ENCODE measurements at regions not wholly inside any gene's neighbourhood (a gene's known extent, or its start where the extent isn't known, plus 50 kb on each side); places are given as distances from the start of the nearest gene placed in this dataset.

DNA sequence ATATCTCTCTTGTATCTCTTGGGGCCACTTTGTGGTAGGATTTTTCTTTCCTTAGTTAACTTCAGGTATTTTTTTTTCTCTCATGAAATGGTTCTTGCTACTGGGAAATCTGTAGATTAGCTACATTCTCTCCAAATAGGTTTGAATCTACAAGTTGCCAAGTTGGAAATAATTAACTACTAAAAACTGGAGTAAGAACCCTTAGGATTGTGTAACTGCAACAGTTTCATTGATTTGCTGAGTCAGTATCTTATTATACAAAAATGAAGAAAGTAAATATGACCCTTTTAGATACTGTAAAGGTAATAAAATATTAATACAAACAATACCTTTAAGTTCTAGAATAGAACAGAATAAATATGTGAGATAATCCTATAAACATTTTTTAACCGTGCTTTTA, 327.9 kb downstream of the CXXC4 start:
- H3K9me3 ChIP-seq (ENCODE audit: control insufficient read depth in 3 of 3, low read length in 3 of 3): no peaks in the 10 kb centered on the region
- H3K27ac ChIP-seq (ENCODE audit: low read depth, low read length): no peak overlapping the region
- H3K4me1 ChIP-seq (ENCODE audit: control insufficient read depth in 3 of 3, insufficient read depth in 3 of 3, low read length in 3 of 3): no peaks in the 10 kb centered on the region
- no peaks in the 10 kb centered on the region for H3K36me3 ChIP-seq (ENCODE audit: control insufficient read depth in 3 of 3, insufficient read depth in 3 of 3, low read length in 3 of 3)
- no peaks in the 10 kb centered on the region for H3K27me3 ChIP-seq (ENCODE audit: control insufficient read depth in 3 of 3, insufficient read depth in 3 of 3, low read length in 3 of 3)
- no peak overlapping the region for H3K9ac ChIP-seq (ENCODE audit: low read depth in 1 of 3, low read length in 3 of 3)
- H3K4me3 ChIP-seq (ENCODE audit: low read length in 3 of 3): no peak overlapping the region

- no peaks in the 10 kb centered on the region for H3K4me1 ChIP-seq (ENCODE audit: control insufficient read depth in 3 of 3, insufficient read depth in 3 of 3, low read length in 3 of 3)
- H3K36me3 ChIP-seq (ENCODE audit: control insufficient read depth in 3 of 3, insufficient read depth in 3 of 3, low read length in 3 of 3): no peaks in the 10 kb centered on the region
- no peaks in the 10 kb centered on the region for H3K27me3 ChIP-seq (ENCODE audit: control insufficient read depth in 3 of 3, insufficient read depth in 3 of 3, low read length in 3 of 3)
- H3K4me3 ChIP-seq (ENCODE audit: low read length in 3 of 3): no peak overlapping the region
- H3K9me3 ChIP-seq (ENCODE audit: control insufficient read depth in 3 of 3, low read length in 3 of 3): no peaks in the 10 kb centered on the region
- no peak overlapping the region for H3K27ac ChIP-seq (ENCODE audit: low read depth, low read length)
- no peak overlapping the region for H3K9ac ChIP-seq (ENCODE audit: low read depth in 1 of 3, low read length in 3 of 3)
These were observed 330.9 kb downstream of the CXXC4 start for GRCh38 chr4:104163820-104164219.

DNA sequence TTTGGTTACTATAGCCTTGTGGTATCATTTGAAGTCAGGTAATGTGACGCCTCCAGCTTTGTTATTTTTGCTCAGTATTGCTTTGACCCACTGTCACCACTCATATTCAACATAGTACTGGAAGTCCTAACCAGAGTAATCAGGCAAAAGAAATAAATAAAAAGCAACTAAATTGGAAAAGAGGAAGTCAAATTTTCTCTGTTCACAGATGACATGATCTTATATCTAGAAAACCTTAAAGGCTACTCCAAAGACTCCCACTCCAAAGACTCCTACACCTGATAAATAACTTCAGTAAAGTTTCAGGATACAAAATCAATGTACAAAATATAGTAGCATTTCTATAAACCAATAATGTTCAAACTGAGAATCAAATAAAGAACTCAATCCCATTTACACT, 348.6 kb downstream of the CXXC4 start:
- Histone ChIP-seq H3K4me1 (ENCODE audit: control insufficient read depth in 3 of 3, insufficient read depth in 3 of 3, low read length in 3 of 3) (no peaks in the 10 kb centered on the region), H3K4me3 (ENCODE audit: low read length in 3 of 3) (no peak overlapping the region), H3K36me3 (ENCODE audit: control insufficient read depth in 3 of 3, insufficient read depth in 3 of 3, low read length in 3 of 3) (no peaks in the 10 kb centered on the region), H3K27me3 (ENCODE audit: control insufficient read depth in 3 of 3, insufficient read depth in 3 of 3, low read length in 3 of 3) (no peaks in the 10 kb centered on the region), H3K27ac (ENCODE audit: low read depth, low read length) (no peak overlapping the region), H3K9ac (ENCODE audit: low read depth in 1 of 3, low read length in 3 of 3) (no peak overlapping the region), H3K9me3 (ENCODE audit: control insufficient read depth in 3 of 3, low read length in 3 of 3) (no peaks in the 10 kb centered on the region)

DNA sequence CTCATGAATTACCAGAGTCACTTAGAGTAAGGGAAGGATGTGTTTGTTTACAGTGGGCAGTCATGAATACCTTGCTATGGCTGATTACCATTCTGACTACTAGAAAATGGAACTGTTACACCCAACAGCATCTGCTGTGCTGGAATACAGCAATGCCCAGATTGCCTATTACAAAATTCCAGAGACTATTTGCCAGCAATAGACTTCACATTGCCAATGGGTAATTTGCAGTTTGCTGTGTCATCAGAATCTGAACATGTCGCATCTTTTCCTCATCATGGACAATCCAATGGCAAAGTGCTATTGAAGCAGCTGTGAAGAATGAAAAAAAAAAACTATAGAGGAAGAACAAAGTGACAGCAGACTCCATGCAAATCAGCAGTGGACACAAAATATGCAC, 356.6 kb downstream of the CXXC4 start:
- Histone ChIP-seq H3K9me3 (ENCODE audit: control insufficient read depth in 3 of 3, low read length in 3 of 3) (no peaks in the 10 kb centered on the region), H3K36me3 (ENCODE audit: control insufficient read depth in 3 of 3, insufficient read depth in 3 of 3, low read length in 3 of 3) (no peaks in the 10 kb centered on the region), H3K4me3 (ENCODE audit: low read length in 3 of 3) (no peak overlapping the region), H3K4me1 (ENCODE audit: control insufficient read depth in 3 of 3, insufficient read depth in 3 of 3, low read length in 3 of 3) (no peaks in the 10 kb centered on the region), H3K27me3 (ENCODE audit: control insufficient read depth in 3 of 3, insufficient read depth in 3 of 3, low read length in 3 of 3) (no peaks in the 10 kb centered on the region), H3K27ac (ENCODE audit: low read depth, low read length) (no peak overlapping the region), H3K9ac (ENCODE audit: low read depth in 1 of 3, low read length in 3 of 3) (no peak overlapping the region)

DNA sequence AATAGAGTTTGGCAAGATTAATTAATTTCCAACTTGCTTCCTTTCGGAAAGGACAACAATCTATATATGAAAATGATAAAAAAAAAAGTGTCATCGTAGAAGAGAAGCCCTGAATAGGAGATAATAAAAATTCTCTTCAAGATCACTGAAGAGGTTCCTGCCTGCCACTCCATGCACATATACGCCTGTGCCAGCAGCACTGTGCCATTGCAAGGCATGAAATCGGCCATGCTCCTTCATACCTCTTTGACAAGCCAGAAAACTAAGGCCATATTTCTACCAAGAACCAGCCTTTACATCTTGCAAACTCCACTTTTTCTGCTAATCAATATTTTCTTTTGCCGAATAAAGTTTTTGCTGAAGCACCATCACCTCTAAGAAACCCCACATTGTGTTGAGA, 365.5 kb downstream of the CXXC4 start:
- H3K27me3 ChIP-seq (ENCODE audit: control insufficient read depth in 3 of 3, insufficient read depth in 3 of 3, low read length in 3 of 3): no peaks in the 10 kb centered on the region
- no peak overlapping the region for H3K4me3 ChIP-seq (ENCODE audit: low read length in 3 of 3)
- no peaks in the 10 kb centered on the region for H3K36me3 ChIP-seq (ENCODE audit: control insufficient read depth in 3 of 3, insufficient read depth in 3 of 3, low read length in 3 of 3)
- no peak overlapping the region for H3K27ac ChIP-seq (ENCODE audit: low read depth, low read length)
- H3K9me3 ChIP-seq (ENCODE audit: control insufficient read depth in 3 of 3, low read length in 3 of 3): no peaks in the 10 kb centered on the region
- no peaks in the 10 kb centered on the region for H3K4me1 ChIP-seq (ENCODE audit: control insufficient read depth in 3 of 3, insufficient read depth in 3 of 3, low read length in 3 of 3)
- H3K9ac ChIP-seq (ENCODE audit: low read depth in 1 of 3, low read length in 3 of 3): no peak overlapping the region

DNA sequence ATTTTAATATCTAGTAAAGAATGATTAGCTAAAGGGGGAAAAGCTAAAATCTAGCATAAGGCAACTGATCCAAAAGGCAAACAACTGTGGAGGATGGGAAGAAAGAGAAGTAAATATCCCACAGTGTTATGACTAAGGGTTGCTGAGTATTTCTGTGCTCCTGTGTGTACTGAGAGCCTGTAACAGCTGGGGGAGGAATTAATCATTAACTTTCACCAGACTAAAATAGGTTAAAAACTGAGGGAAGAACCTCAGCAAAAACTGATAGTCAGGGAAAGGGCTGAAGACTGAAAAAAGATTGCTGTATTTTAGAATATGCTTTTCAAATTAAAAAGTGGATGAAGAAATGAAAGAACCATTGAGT, 365.9 kb downstream of the CXXC4 start:
- no peak overlapping the region for H3K27ac ChIP-seq (ENCODE audit: low read depth, low read length)
- H3K9ac ChIP-seq (ENCODE audit: low read depth in 1 of 3, low read length in 3 of 3): no peak overlapping the region
- no peaks in the 10 kb centered on the region for H3K9me3 ChIP-seq (ENCODE audit: control insufficient read depth in 3 of 3, low read length in 3 of 3)
- H3K36me3 ChIP-seq (ENCODE audit: control insufficient read depth in 3 of 3, insufficient read depth in 3 of 3, low read length in 3 of 3): no peaks in the 10 kb centered on the region
- H3K4me1 ChIP-seq (ENCODE audit: control insufficient read depth in 3 of 3, insufficient read depth in 3 of 3, low read length in 3 of 3): no peaks in the 10 kb centered on the region
- no peak overlapping the region for H3K4me3 ChIP-seq (ENCODE audit: low read length in 3 of 3)
- no peaks in the 10 kb centered on the region for H3K27me3 ChIP-seq (ENCODE audit: control insufficient read depth in 3 of 3, insufficient read depth in 3 of 3, low read length in 3 of 3)

DNA sequence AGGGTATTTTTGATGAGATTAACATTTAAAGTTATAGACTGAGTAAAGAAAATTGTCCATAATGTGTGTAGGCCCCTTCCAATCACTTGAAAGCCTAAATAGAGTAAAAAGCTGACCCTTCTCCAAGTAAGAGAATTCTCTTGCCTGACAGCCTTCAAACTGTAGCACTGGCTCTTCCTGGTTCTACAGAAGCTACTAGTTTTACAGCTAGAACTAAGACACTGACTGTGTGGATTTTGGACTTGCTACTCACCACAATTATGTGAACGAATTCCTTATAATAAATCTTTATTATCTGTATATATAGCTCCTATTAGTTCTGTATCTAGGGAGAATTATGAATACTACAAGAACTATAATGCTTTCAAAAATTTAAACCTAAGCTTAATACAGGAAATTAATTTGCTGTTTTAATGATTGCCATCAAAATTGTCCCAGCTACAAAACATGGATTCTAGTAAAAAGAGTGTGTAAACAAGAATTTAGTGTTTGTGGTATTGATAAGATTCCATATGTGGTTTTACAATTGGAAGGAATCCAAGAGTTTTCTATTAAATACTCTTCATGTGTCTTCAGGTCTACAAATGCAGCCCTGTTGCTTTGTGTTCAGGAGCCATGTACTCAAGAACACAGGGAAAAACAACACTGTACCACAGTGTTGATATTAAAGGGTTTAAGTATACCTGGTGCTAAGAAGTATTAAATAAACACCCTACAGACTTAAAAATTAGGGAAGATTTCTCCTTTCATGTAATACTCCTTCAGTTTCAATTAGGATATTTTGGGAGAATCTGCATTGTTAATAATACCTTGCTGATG, 366.5 kb downstream of the CXXC4 start:
- Histone ChIP-seq H3K9ac (ENCODE audit: low read depth in 1 of 3, low read length in 3 of 3) (no peak overlapping the region), H3K4me1 (ENCODE audit: control insufficient read depth in 3 of 3, insufficient read depth in 3 of 3, low read length in 3 of 3) (no peaks in the 10 kb centered on the region), H3K27me3 (ENCODE audit: control insufficient read depth in 3 of 3, insufficient read depth in 3 of 3, low read length in 3 of 3) (no peaks in the 10 kb centered on the region), H3K9me3 (ENCODE audit: control insufficient read depth in 3 of 3, low read length in 3 of 3) (no peaks in the 10 kb centered on the region), H3K36me3 (ENCODE audit: control insufficient read depth in 3 of 3, insufficient read depth in 3 of 3, low read length in 3 of 3) (no peaks in the 10 kb centered on the region), H3K27ac (ENCODE audit: low read depth, low read length) (no peak overlapping the region), H3K4me3 (ENCODE audit: low read length in 3 of 3) (no peak overlapping the region)

DNA sequence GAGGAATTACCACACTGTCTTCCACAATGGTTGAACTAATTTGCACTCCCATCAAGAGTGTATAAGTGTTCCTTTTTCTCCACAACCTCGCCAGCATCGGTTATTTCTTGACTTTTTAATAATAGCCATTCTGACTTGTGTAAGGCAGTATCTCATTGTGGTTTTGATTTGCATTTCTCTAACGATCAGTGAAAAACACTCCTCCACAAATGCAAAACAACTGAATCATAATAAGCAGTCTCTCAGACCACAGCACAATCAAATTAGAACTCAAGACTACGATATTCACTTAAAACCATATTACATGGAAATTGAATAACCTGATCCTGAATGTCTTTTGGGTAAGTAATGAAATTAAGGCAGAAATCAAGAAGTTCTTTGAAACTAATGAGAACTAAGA, 371.7 kb downstream of the CXXC4 start:
- H3K27me3 ChIP-seq (ENCODE audit: control insufficient read depth in 3 of 3, insufficient read depth in 3 of 3, low read length in 3 of 3): no peaks in the 10 kb centered on the region
- H3K4me3 ChIP-seq (ENCODE audit: low read length in 3 of 3): no peak overlapping the region
- no peaks in the 10 kb centered on the region for H3K9me3 ChIP-seq (ENCODE audit: control insufficient read depth in 3 of 3, low read length in 3 of 3)
- no peaks in the 10 kb centered on the region for H3K36me3 ChIP-seq (ENCODE audit: control insufficient read depth in 3 of 3, insufficient read depth in 3 of 3, low read length in 3 of 3)
- no peak overlapping the region for H3K9ac ChIP-seq (ENCODE audit: low read depth in 1 of 3, low read length in 3 of 3)
- no peak overlapping the region for H3K27ac ChIP-seq (ENCODE audit: low read depth, low read length)
- no peaks in the 10 kb centered on the region for H3K4me1 ChIP-seq (ENCODE audit: control insufficient read depth in 3 of 3, insufficient read depth in 3 of 3, low read length in 3 of 3)

- no peak overlapping the region for H3K9ac ChIP-seq (ENCODE audit: low read depth in 1 of 3, low read length in 3 of 3)
- H3K36me3 ChIP-seq (ENCODE audit: control insufficient read depth in 3 of 3, insufficient read depth in 3 of 3, low read length in 3 of 3): no peaks in the 10 kb centered on the region
- H3K27me3 ChIP-seq (ENCODE audit: control insufficient read depth in 3 of 3, insufficient read depth in 3 of 3, low read length in 3 of 3): no peaks in the 10 kb centered on the region
- H3K9me3 ChIP-seq (ENCODE audit: control insufficient read depth in 3 of 3, low read length in 3 of 3): no peaks in the 10 kb centered on the region
- H3K4me1 ChIP-seq (ENCODE audit: control insufficient read depth in 3 of 3, insufficient read depth in 3 of 3, low read length in 3 of 3): no peaks in the 10 kb centered on the region
- H3K27ac ChIP-seq (ENCODE audit: low read depth, low read length): no peak overlapping the region
- no peak overlapping the region for H3K4me3 ChIP-seq (ENCODE audit: low read length in 3 of 3)
These were observed 376.9 kb downstream of the CXXC4 start for GRCh38 chr4:104117776-104118175.

- H3K4me3 ChIP-seq (ENCODE audit: low read length in 3 of 3): no peak overlapping the region
- no peaks in the 10 kb centered on the region for H3K36me3 ChIP-seq (ENCODE audit: control insufficient read depth in 3 of 3, insufficient read depth in 3 of 3, low read length in 3 of 3)
- H3K9ac ChIP-seq (ENCODE audit: low read depth in 1 of 3, low read length in 3 of 3): no peak overlapping the region
- H3K4me1 ChIP-seq (ENCODE audit: control insufficient read depth in 3 of 3, insufficient read depth in 3 of 3, low read length in 3 of 3): no peaks in the 10 kb centered on the region
- H3K27me3 ChIP-seq (ENCODE audit: control insufficient read depth in 3 of 3, insufficient read depth in 3 of 3, low read length in 3 of 3): no peaks in the 10 kb centered on the region
- H3K27ac ChIP-seq (ENCODE audit: low read depth, low read length): no peak overlapping the region
- H3K9me3 ChIP-seq (ENCODE audit: control insufficient read depth in 3 of 3, low read length in 3 of 3): no peaks in the 10 kb centered on the region
These were observed 380.8 kb downstream of the CXXC4 start for GRCh38 chr4:104113850-104114249.
